Neural progenitor cell (in vitro differentiated cells): ENCODE measurements at regions not wholly inside any gene's neighbourhood (a gene's known extent, or its start where the extent isn't known, plus 50 kb on each side); places are given as distances from the start of the nearest gene placed in this dataset.

Source experiments
- DNase-seq: peaks from one replicate; pipeline ENCODE4 v3.0.0-alpha.2; 2016; ENCODE audit warnings: low spot score
- H2AFZ ChIP-seq: fragments of 200-600 bp; sonication (generic); replicated peaks from 2 replicates; pipeline ENCODE4 v1.6.1; 2016; ENCODE audit warnings: antibody characterized with exemption
- H3F3A ChIP-seq: fragments of 200-600 bp; sonication (generic); 2 replicates; pipeline ENCODE4 v1.6.1; 2016; ENCODE audit warnings: antibody characterized with exemption, low read depth
- H3K27ac ChIP-seq: fragments of 200-600 bp; sonication (generic); 2 replicates; pipeline ENCODE4 v1.5.1; 2016; ENCODE audit warnings: mild to moderate bottlenecking
- H3K27me3 ChIP-seq: fragments of 200-600 bp; sonication (generic); 2 replicates; pipeline ENCODE4 v1.6.1; 2016; ENCODE audit warnings: mild to moderate bottlenecking, moderate library complexity
- H3K36me3 ChIP-seq: fragments of 200-600 bp; sonication (generic); 2 replicates; pipeline ENCODE4 v1.5.1; 2016
- H3K4me1 ChIP-seq: fragments of 200-600 bp; sonication (generic); 2 replicates; pipeline ENCODE4 v1.6.1; 2016; ENCODE audit warnings: mixed run types
- H3K4me2 ChIP-seq: fragments of 200-600 bp; sonication (generic); 2 replicates; pipeline ENCODE4 v1.6.1; 2016
- H3K4me3 ChIP-seq: fragments of 200-600 bp; sonication (generic); 2 replicates; pipeline ENCODE4 v1.5.1; 2016
- H3K79me2 ChIP-seq: fragments of 200-600 bp; sonication (generic); 2 replicates; pipeline ENCODE4 v1.6.1; 2016; ENCODE audit warnings: low read depth
- H3K9ac ChIP-seq: fragments of 200-600 bp; sonication (generic); 2 replicates; pipeline ENCODE4 v1.6.1; 2016
- H3K9me3 ChIP-seq: fragments of 200-600 bp; sonication (generic); 2 replicates; pipeline ENCODE4 v1.5.1; 2016; ENCODE audit warnings: low read depth
- H4K20me1 ChIP-seq: fragments of 200-600 bp; sonication (generic); 2 replicates; pipeline ENCODE4 v1.6.1; 2016; ENCODE audit warnings: low read depth
- H3K27ac Mint-ChIP-seq: 3 replicates; pipeline ENCODE4 v1.8.0; 2021; ENCODE audit warnings: mixed read lengths
- H3K27me3 Mint-ChIP-seq: 2 replicates; pipeline ENCODE4 v1.8.0; 2022; ENCODE audit warnings: low read depth, mild to moderate bottlenecking, inconsistent platforms, moderate library complexity, mixed read lengths; ENCODE audit not compliant: insufficient read depth
- H3K36me3 Mint-ChIP-seq: 3 replicates; pipeline ENCODE4 v1.8.0; 2021; ENCODE audit warnings: mixed read lengths
- H3K4me1 Mint-ChIP-seq: 3 replicates; pipeline ENCODE4 v1.8.0; 2021; ENCODE audit warnings: mixed read lengths
- H3K4me3 Mint-ChIP-seq: 3 replicates; pipeline ENCODE4 v1.8.0; 2021; ENCODE audit warnings: mild to moderate bottlenecking, moderate library complexity, mixed read lengths
- H3K9me3 Mint-ChIP-seq: 3 replicates; pipeline ENCODE4 v1.8.0; 2020; ENCODE audit warnings: mixed read lengths
- CTCF ChIP-seq: fragments of 200-600 bp; sonication (generic); IDR thresholded peaks from 2 replicates; pipeline ENCODE4 v1.5.1; 2017; ENCODE audit warnings: antibody characterized with exemption, mild to moderate bottlenecking
- EZH2 ChIP-seq: fragments of 200-600 bp; sonication (generic); IDR thresholded peaks from 2 replicates; pipeline ENCODE4 v1.6.1; 2017; ENCODE audit warnings: antibody characterized with exemption, mild to moderate bottlenecking, moderate library complexity
- EZH2phosphoT487 ChIP-seq: fragments of 200-600 bp; sonication (generic); IDR thresholded peaks from 2 replicates; pipeline ENCODE4 v1.6.1; 2017; ENCODE audit warnings: antibody characterized with exemption

- Histone ChIP-seq H3K27me3 (no peaks in the 10 kb centered on the region), H3K4me3 (no peak overlapping the region), H3K27ac (no peak overlapping the region), H3K79me2 (no peaks in the 10 kb centered on the region), H4K20me1 (no peaks in the 10 kb centered on the region), H3K9ac (no peak overlapping the region), H2AFZ (no peak overlapping the region), H3K4me1 (peaks cover 7% of the 10 kb centered on the region), H3K9me3 (no peaks in the 10 kb centered on the region), H3K36me3 (no peaks in the 10 kb centered on the region), H3K4me2 (no peak overlapping the region), H3F3A (no peaks in the 10 kb centered on the region)
- H3K4me1 Mint-ChIP-seq, result peaks cover 10% of the 10 kb centered on the region
- no peak for DNase-seq
- H3K27me3 Mint-ChIP-seq, result peaks cover 3% of the 10 kb centered on the region
- no peak overlapping the region for H3K27ac Mint-ChIP-seq
- no peaks in the 10 kb centered on the region for H3K36me3 Mint-ChIP-seq
- H3K9me3 Mint-ChIP-seq, result no peaks in the 10 kb centered on the region
- TF ChIP-seq EZH2, result no peak
- no peak for TF ChIP-seq EZH2phosphoT487
- TF ChIP-seq CTCF, result no peak
- no peak overlapping the region for H3K4me3 Mint-ChIP-seq
Observed at GRCh38 chr5:156154757-156155156, 172.2 kb upstream of the SGCD start.

GRCh38 chr5:156155598-156155997, 171.4 kb upstream of the SGCD start:
- no peak overlapping the region for H3K9ac ChIP-seq
- no peaks in the 10 kb centered on the region for H3F3A ChIP-seq
- H3K4me3 Mint-ChIP-seq, result no peak overlapping the region
- H3K4me1 ChIP-seq, result no peaks in the 10 kb centered on the region
- no peaks in the 10 kb centered on the region for H3K27me3 ChIP-seq
- H3K4me3 ChIP-seq, result no peak overlapping the region
- H3K36me3 ChIP-seq, result no peaks in the 10 kb centered on the region
- H2AFZ ChIP-seq, result no peak overlapping the region
- TF ChIP-seq EZH2, result no peak
- TF ChIP-seq CTCF, result no peak
- TF ChIP-seq EZH2phosphoT487, result no peak
- no peaks in the 10 kb centered on the region for H3K79me2 ChIP-seq
- H3K27me3 Mint-ChIP-seq, result no peaks in the 10 kb centered on the region
- H3K4me2 ChIP-seq, result no peak overlapping the region
- DNase-seq, result no peak
- H3K9me3 ChIP-seq, result no peaks in the 10 kb centered on the region
- H4K20me1 ChIP-seq, result no peaks in the 10 kb centered on the region
- H3K4me1 Mint-ChIP-seq, result peaks cover 4% of the 10 kb centered on the region
- H3K27ac Mint-ChIP-seq, result no peak overlapping the region
- no peak overlapping the region for H3K27ac ChIP-seq
- no peaks in the 10 kb centered on the region for H3K9me3 Mint-ChIP-seq
- H3K36me3 Mint-ChIP-seq, result no peaks in the 10 kb centered on the region

- Mint-ChIP-seq H3K4me3 (no peak overlapping the region), H3K27me3 (no peaks in the 10 kb centered on the region), H3K36me3 (no peaks in the 10 kb centered on the region), H3K9me3 (no peaks in the 10 kb centered on the region), H3K4me1 (no peaks in the 10 kb centered on the region), H3K27ac (peak overlapping the region; percentile 42)
- no peaks in the 10 kb centered on the region for H4K20me1 ChIP-seq
- H3K4me2 ChIP-seq, result no peak overlapping the region
- H3K27me3 ChIP-seq, result no peaks in the 10 kb centered on the region
- H3K27ac ChIP-seq, result no peak overlapping the region
- H3K9me3 ChIP-seq, result no peaks in the 10 kb centered on the region
- no peak overlapping the region for H2AFZ ChIP-seq
- no peaks in the 10 kb centered on the region for H3K36me3 ChIP-seq
- H3K4me1 ChIP-seq, result no peaks in the 10 kb centered on the region
- H3K79me2 ChIP-seq, result no peaks in the 10 kb centered on the region
- no peaks in the 10 kb centered on the region for H3F3A ChIP-seq
- H3K4me3 ChIP-seq, result no peak overlapping the region
- no peak for DNase-seq
- no peak overlapping the region for H3K9ac ChIP-seq
- TF ChIP-seq EZH2phosphoT487 (no peak), EZH2 (no peak), CTCF (no peak)
Observed at GRCh38 chr5:156164306-156164705, 162.7 kb upstream of the SGCD start.

- Histone ChIP-seq H3K27me3 (no peaks in the 10 kb centered on the region), H3K4me2 (no peak overlapping the region), H3F3A (no peaks in the 10 kb centered on the region), H3K9ac (no peak overlapping the region), H3K4me1 (no peaks in the 10 kb centered on the region), H4K20me1 (no peaks in the 10 kb centered on the region), H3K9me3 (no peaks in the 10 kb centered on the region), H3K36me3 (no peaks in the 10 kb centered on the region), H3K4me3 (no peak overlapping the region), H3K79me2 (no peaks in the 10 kb centered on the region), H3K27ac (no peak overlapping the region), H2AFZ (no peak overlapping the region)
- H3K4me1 Mint-ChIP-seq, result no peaks in the 10 kb centered on the region
- no peak for DNase-seq
- H3K9me3 Mint-ChIP-seq, result no peaks in the 10 kb centered on the region
- no peak overlapping the region for H3K4me3 Mint-ChIP-seq
- no peaks in the 10 kb centered on the region for H3K27me3 Mint-ChIP-seq
- no peak overlapping the region for H3K27ac Mint-ChIP-seq
- TF ChIP-seq EZH2, result no peak
- TF ChIP-seq EZH2phosphoT487, result no peak
- no peak for TF ChIP-seq CTCF
- no peaks in the 10 kb centered on the region for H3K36me3 Mint-ChIP-seq
Observed at GRCh38 chr5:156169495-156169894, 157.5 kb upstream of the SGCD start.
